ENCODE measurements at regions not wholly inside any gene's neighbourhood (a gene's known extent, or its start where the extent isn't known, plus 50 kb on each side); places are given as distances from the start of the nearest gene placed in this dataset.

DNA sequence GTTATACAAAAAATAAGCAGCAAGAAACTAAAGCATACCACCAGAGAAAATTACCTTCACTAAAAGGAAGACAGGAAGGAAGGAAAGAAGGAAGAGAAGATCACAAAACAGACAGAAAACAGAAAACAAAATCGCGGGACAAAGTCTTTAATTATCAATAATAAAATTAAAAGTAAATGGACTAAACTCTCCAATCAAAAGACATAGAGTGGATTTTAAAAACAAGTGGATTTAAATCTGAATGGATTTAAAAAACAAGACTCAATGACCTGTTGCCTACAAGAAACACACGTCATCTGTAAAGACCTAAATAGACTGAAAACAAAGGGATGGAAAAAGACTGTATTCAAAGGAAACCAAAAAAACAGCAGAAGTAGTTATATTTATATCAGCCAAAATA lies 75.7 kb upstream of the MAGI3 start:
- Histone ChIP-seq H2AFZ (ENCODE audit: low read length) (no peak overlapping the region), H3K4ac (ENCODE audit: low read depth, low read length) (no peak overlapping the region), H3K27ac (ENCODE audit: insufficient read length, low read depth, low read length) (no peak overlapping the region), H3K23me2 (ENCODE audit: insufficient read length, low read depth, low read length, poor library complexity, severe bottlenecking) (no peaks in the 10 kb centered on the region), H3K9ac (ENCODE audit: extremely low read depth, insufficient read length, low read length) (no peak overlapping the region), H2BK5ac (ENCODE audit: insufficient read length, low read length) (no peak overlapping the region), H2BK120ac (ENCODE audit: low read depth, low read length, poor library complexity, severe bottlenecking) (no peak overlapping the region), H3K27me3 (ENCODE audit: insufficient read depth, low read length) (no peaks in the 10 kb centered on the region), H3K9me3 (ENCODE audit: control insufficient read depth, low read depth, low read length) (no peaks in the 10 kb centered on the region), H3K18ac (ENCODE audit: insufficient read length, low read depth, low read length) (no peak overlapping the region), H3T11ph (ENCODE audit: low read length) (no peak overlapping the region), H3K4me2 (ENCODE audit: insufficient read depth, insufficient read length, low read length) (no peak overlapping the region), H3K79me2 (ENCODE audit: insufficient read depth, low read length) (no peaks in the 10 kb centered on the region), H4K91ac (ENCODE audit: insufficient read length, low read depth, low read length) (no peak overlapping the region), H2BK12ac (ENCODE audit: insufficient read length, low read depth, low read length) (no peak overlapping the region), H3K23ac (ENCODE audit: insufficient read length, low read depth, low read length) (no peak overlapping the region), H3K14ac (ENCODE audit: insufficient read depth, low read length) (no peak overlapping the region), H2BK15ac (ENCODE audit: low read depth, low read length) (no peak overlapping the region), H4K8ac (replicated peaks; ENCODE audit: insufficient read length, low read depth, low read length) (no peak overlapping the region), H2BK20ac (ENCODE audit: low read depth, low read length, poor library complexity, severe bottlenecking) (no peak overlapping the region), H3K4me1 (ENCODE audit: insufficient read depth, low read length) (no peaks in the 10 kb centered on the region), H2AK5ac (ENCODE audit: insufficient read length, low read length) (no peak overlapping the region), H4K5ac (ENCODE audit: insufficient read length, low read depth, low read length) (no peak overlapping the region), H3K79me1 (ENCODE audit: insufficient read depth, low read depth, low read length, poor library complexity, severe bottlenecking) (no peaks in the 10 kb centered on the region), H3K56ac (ENCODE audit: insufficient read length, low read depth, low read length) (no peak overlapping the region), H4K20me1 (ENCODE audit: control insufficient read depth, insufficient read depth, insufficient read length) (no peaks in the 10 kb centered on the region)
- Mint-ChIP-seq H3K9me3 (peaks cover 0 to 4% of the 10 kb centered on the region in 2 experiments; a peak in 2 of 5 replicates), H3K4me1 (peaks cover 0 to 5% of the 10 kb centered on the region in 2 experiments; a peak in 2 of 4 replicates), H3K36me3 (ENCODE audit: insufficient read depth in 1 of 3, low read depth in 3 of 3) (peaks cover 0 to 1% (median 0%) of the 10 kb centered on the region in 3 experiments; a peak in 1 of 7 replicates), H3K27ac (no peak overlapping the region), H3K27me3 (ENCODE audit: low read depth) (no peaks in the 10 kb centered on the region), H3K4me3 (no peak overlapping the region)
- no CpG with 5 or more reads among the region's 3 CpGs for WGBS (ENCODE audit: extremely low coverage, insufficient read length, low lambda C conversion rate)
- DNase-seq, result no peak
- TF ChIP-seq, protein P1, sequence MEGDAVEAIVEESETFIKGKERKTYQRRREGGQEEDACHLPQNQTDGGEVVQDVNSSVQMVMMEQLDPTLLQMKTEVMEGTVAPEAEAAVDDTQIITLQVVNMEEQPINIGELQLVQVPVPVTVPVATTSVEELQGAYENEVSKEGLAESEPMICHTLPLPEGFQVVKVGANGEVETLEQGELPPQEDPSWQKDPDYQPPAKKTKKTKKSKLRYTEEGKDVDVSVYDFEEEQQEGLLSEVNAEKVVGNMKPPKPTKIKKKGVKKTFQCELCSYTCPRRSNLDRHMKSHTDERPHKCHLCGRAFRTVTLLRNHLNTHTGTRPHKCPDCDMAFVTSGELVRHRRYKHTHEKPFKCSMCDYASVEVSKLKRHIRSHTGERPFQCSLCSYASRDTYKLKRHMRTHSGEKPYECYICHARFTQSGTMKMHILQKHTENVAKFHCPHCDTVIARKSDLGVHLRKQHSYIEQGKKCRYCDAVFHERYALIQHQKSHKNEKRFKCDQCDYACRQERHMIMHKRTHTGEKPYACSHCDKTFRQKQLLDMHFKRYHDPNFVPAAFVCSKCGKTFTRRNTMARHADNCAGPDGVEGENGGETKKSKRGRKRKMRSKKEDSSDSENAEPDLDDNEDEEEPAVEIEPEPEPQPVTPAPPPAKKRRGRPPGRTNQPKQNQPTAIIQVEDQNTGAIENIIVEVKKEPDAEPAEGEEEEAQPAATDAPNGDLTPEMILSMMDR (conservative IDR thresholded peaks at IDR 0.05), result no peak
